ENCODE measurements at regions not wholly inside any gene's neighbourhood (a gene's known extent, or its start where the extent isn't known, plus 50 kb on each side); places are given as distances from the start of the nearest gene placed in this dataset.

DNA sequence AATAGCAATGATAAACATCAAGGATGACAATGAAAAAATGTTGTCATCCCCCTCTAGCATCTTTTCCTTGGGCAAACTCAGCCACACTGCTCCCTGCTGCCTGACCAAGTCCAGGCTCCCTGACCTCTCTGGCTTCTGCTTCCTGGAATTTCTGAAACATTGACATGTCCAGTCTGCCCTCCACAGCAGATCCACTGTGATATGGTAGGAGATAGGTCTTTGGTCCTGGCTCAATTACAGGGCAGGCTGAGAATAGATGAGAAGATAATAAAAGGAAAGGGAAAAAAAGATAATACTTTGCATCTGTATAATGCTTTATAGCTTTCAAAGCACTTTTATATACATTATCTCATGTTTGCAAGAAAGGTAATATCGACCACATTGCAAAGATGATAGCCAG lies 417.7 kb downstream of the BUD13 start:
- Histone ChIP-seq H3K79me2 (ENCODE audit: control insufficient read depth, insufficient read depth, low read length) (no peaks in the 10 kb centered on the region), H3K9ac (ENCODE audit: insufficient read depth, low read length) (no peak overlapping the region), H2AFZ (ENCODE audit: low read length) (no peak overlapping the region), H4K20me1 (ENCODE audit: control insufficient read depth, extremely low read depth, insufficient read depth, low read length) (no peaks in the 10 kb centered on the region), H3K4me2 (ENCODE audit: extremely low read depth, insufficient read depth, low read length) (no peak overlapping the region), H3K4me3 (replicated peaks in 1 of 4; ENCODE audit: control extremely low read depth in 1 of 4, insufficient read depth in 1 of 4, low read depth in 3 of 4, low read length in 4 of 4) (no peak overlapping the region), H3K36me3 (ENCODE audit: control insufficient read depth, insufficient read depth, low read length) (no peaks in the 10 kb centered on the region), H3K9me3 (ENCODE audit: control insufficient read depth, insufficient read depth, low read depth, low read length) (no peaks in the 10 kb centered on the region), H3K27me3 (ENCODE audit: control insufficient read depth, insufficient read depth, low read length) (no peaks in the 10 kb centered on the region), H3K4me1 (ENCODE audit: control insufficient read depth, extremely low read depth, insufficient read depth, low read length) (no peaks in the 10 kb centered on the region), H3K27ac (ENCODE audit: insufficient read depth, low read length) (no peak overlapping the region)
- no peak for DNase-seq (ENCODE audit: low read depth in 2 of 2)
- TF ChIP-seq, protein P1, sequence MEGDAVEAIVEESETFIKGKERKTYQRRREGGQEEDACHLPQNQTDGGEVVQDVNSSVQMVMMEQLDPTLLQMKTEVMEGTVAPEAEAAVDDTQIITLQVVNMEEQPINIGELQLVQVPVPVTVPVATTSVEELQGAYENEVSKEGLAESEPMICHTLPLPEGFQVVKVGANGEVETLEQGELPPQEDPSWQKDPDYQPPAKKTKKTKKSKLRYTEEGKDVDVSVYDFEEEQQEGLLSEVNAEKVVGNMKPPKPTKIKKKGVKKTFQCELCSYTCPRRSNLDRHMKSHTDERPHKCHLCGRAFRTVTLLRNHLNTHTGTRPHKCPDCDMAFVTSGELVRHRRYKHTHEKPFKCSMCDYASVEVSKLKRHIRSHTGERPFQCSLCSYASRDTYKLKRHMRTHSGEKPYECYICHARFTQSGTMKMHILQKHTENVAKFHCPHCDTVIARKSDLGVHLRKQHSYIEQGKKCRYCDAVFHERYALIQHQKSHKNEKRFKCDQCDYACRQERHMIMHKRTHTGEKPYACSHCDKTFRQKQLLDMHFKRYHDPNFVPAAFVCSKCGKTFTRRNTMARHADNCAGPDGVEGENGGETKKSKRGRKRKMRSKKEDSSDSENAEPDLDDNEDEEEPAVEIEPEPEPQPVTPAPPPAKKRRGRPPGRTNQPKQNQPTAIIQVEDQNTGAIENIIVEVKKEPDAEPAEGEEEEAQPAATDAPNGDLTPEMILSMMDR (conservative IDR thresholded peaks at IDR 0.05 in 1 of 2, IDR thresholded peaks at IDR 0.05 in 1 of 2; ENCODE audit: low read depth in 1 of 2, low read length in 2 of 2): no peak
- no peak for TF ChIP-seq EZH2 (IDR thresholded peaks at IDR 0.05; ENCODE audit: low read length, missing control alignments)

DNA sequence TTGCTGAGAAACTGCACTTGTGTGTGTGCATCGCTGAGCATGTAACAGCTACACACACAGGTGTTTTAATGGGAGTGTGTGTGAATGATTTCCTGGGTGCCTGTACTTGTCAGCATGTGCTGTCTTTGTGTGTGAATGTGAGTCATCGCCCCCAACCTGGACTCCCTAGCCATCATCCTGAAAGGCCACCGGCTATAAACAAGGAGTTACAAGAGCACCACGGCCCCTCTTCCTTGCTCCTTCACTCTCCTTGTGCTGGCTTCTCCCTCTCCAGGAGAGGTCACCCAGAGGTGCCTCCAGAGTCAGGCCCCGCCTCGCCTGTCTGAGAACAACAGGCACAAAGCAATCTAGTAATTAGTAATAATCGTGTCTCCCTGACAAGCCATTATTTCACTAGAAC lies 419.2 kb downstream of the BUD13 start:
- no peaks in the 10 kb centered on the region for H3K27me3 ChIP-seq (ENCODE audit: control insufficient read depth, insufficient read depth, low read length)
- TF ChIP-seq, protein P1 (conservative IDR thresholded peaks at IDR 0.05 in 1 of 2, IDR thresholded peaks at IDR 0.05 in 1 of 2; ENCODE audit: low read depth in 1 of 2, low read length in 2 of 2): no peak
- TF ChIP-seq EZH2 (IDR thresholded peaks at IDR 0.05; ENCODE audit: low read length, missing control alignments): no peak
- no peak overlapping the region for H3K4me3 ChIP-seq (replicated peaks in 1 of 4; ENCODE audit: control extremely low read depth in 1 of 4, insufficient read depth in 1 of 4, low read depth in 3 of 4, low read length in 4 of 4)
- no peaks in the 10 kb centered on the region for H3K36me3 ChIP-seq (ENCODE audit: control insufficient read depth, insufficient read depth, low read length)
- H3K9me3 ChIP-seq (ENCODE audit: control insufficient read depth, insufficient read depth, low read depth, low read length): no peaks in the 10 kb centered on the region
- no peaks in the 10 kb centered on the region for H3K4me1 ChIP-seq (ENCODE audit: control insufficient read depth, extremely low read depth, insufficient read depth, low read length)
- H3K4me2 ChIP-seq (ENCODE audit: extremely low read depth, insufficient read depth, low read length): no peak overlapping the region
- DNase-seq (ENCODE audit: low read depth in 2 of 2): no peak
- H2AFZ ChIP-seq (ENCODE audit: low read length): no peak overlapping the region
- no peak overlapping the region for H3K27ac ChIP-seq (ENCODE audit: insufficient read depth, low read length)
- H4K20me1 ChIP-seq (ENCODE audit: control insufficient read depth, extremely low read depth, insufficient read depth, low read length): no peaks in the 10 kb centered on the region
- H3K79me2 ChIP-seq (ENCODE audit: control insufficient read depth, insufficient read depth, low read length): no peaks in the 10 kb centered on the region
- no peak overlapping the region for H3K9ac ChIP-seq (ENCODE audit: insufficient read depth, low read length)

DNA sequence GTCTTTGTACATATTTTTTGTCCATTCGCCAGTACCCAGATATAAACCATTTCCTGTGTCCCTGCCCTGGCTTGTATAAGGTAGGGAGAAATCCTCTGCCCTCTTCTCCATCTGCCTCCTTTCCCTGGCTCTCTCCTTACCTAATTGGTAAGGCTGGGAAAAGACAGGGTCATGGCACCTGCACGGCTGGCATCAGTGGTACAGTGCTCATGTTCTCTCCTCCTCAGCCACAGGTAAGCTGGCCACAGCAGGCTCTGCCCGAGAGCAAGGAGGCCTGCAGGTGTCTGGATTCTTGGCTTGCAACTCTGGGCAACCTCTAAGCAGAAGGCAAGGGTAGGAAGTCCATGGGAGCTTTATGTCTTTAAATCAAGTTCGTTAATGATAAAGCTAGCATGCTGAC lies 419.9 kb downstream of the BUD13 start:
- H2AFZ ChIP-seq (ENCODE audit: low read length): no peak overlapping the region
- no peaks in the 10 kb centered on the region for H3K9me3 ChIP-seq (ENCODE audit: control insufficient read depth, insufficient read depth, low read depth, low read length)
- H3K27ac ChIP-seq (ENCODE audit: insufficient read depth, low read length): no peak overlapping the region
- H3K4me3 ChIP-seq (replicated peaks in 1 of 4; ENCODE audit: control extremely low read depth in 1 of 4, insufficient read depth in 1 of 4, low read depth in 3 of 4, low read length in 4 of 4): no peak overlapping the region
- no peak overlapping the region for H3K4me2 ChIP-seq (ENCODE audit: extremely low read depth, insufficient read depth, low read length)
- no peaks in the 10 kb centered on the region for H4K20me1 ChIP-seq (ENCODE audit: control insufficient read depth, extremely low read depth, insufficient read depth, low read length)
- no peak for DNase-seq (ENCODE audit: low read depth in 2 of 2)
- H3K79me2 ChIP-seq (ENCODE audit: control insufficient read depth, insufficient read depth, low read length): no peaks in the 10 kb centered on the region
- no peaks in the 10 kb centered on the region for H3K36me3 ChIP-seq (ENCODE audit: control insufficient read depth, insufficient read depth, low read length)
- TF ChIP-seq EZH2 (IDR thresholded peaks at IDR 0.05; ENCODE audit: low read length, missing control alignments): no peak
- TF ChIP-seq, protein P1 (conservative IDR thresholded peaks at IDR 0.05 in 1 of 2, IDR thresholded peaks at IDR 0.05 in 1 of 2; ENCODE audit: low read depth in 1 of 2, low read length in 2 of 2): no peak
- no peaks in the 10 kb centered on the region for H3K27me3 ChIP-seq (ENCODE audit: control insufficient read depth, insufficient read depth, low read length)
- no peak overlapping the region for H3K9ac ChIP-seq (ENCODE audit: insufficient read depth, low read length)
- H3K4me1 ChIP-seq (ENCODE audit: control insufficient read depth, extremely low read depth, insufficient read depth, low read length): no peaks in the 10 kb centered on the region
